SH-SY5Y (cell line): ENCODE measurements at regions not wholly inside any gene's neighbourhood (a gene's known extent, or its start where the extent isn't known, plus 50 kb on each side); places are given as distances from the start of the nearest gene placed in this dataset.

Source experiments
- GATA2 ChIP-seq: IDR thresholded peaks from 2 replicates; pipeline ENCODE4 v1.6.1; 2011; ENCODE audit warnings: mild to moderate bottlenecking, low read depth, low read length
- GATA3 ChIP-seq: IDR thresholded peaks from 2 replicates; pipeline ENCODE4 v1.6.1; 2011; ENCODE audit warnings: low read depth, mild to moderate bottlenecking, low read length, moderate library complexity

GRCh38 chr15:75112848-75113492 lies 88.7 kb upstream of the C15orf39 start:
- TF ChIP-seq GATA3 (no peak), GATA2 (no peak)
